ENCODE measurements at regions not wholly inside any gene's neighbourhood (a gene's known extent, or its start where the extent isn't known, plus 50 kb on each side); places are given as distances from the start of the nearest gene placed in this dataset.

- H3K4me2 ChIP-seq (ENCODE audit: low read length), result no peak overlapping the region
- H4K12ac ChIP-seq (ENCODE audit: low read depth, low read length), result no peak overlapping the region
- H2BK12ac ChIP-seq (ENCODE audit: low read length), result no peak overlapping the region
- H3K9me3 ChIP-seq (ENCODE audit: insufficient read depth, low read depth, low read length), result no peaks in the 10 kb centered on the region
- H3K18ac ChIP-seq (ENCODE audit: low read length), result no peak overlapping the region
- no peak overlapping the region for H3K27ac ChIP-seq (ENCODE audit: low read depth, low read length)
- H3K4ac ChIP-seq (ENCODE audit: low read depth, low read length), result no peak overlapping the region
- no peaks in the 10 kb centered on the region for H3K79me2 ChIP-seq (ENCODE audit: control insufficient read depth, insufficient read depth, low read length, poor library complexity)
- H3K9ac ChIP-seq (ENCODE audit: low read length), result no peak overlapping the region
- H2BK5ac ChIP-seq (ENCODE audit: low read depth, low read length, poor library complexity), result no peak overlapping the region
- no peak overlapping the region for H3K23ac ChIP-seq (ENCODE audit: low read length)
- no peak for DNase-seq
- no peak overlapping the region for H2BK120ac ChIP-seq (ENCODE audit: insufficient read depth, low read length, poor library complexity)
- no peaks in the 10 kb centered on the region for H3K79me1 ChIP-seq (ENCODE audit: low read length)
- H3K4me3 ChIP-seq (ENCODE audit: low read depth, low read length), result no peak overlapping the region
- H4K8ac ChIP-seq (ENCODE audit: low read depth, low read length), result no peak overlapping the region
- no peak overlapping the region for H4K91ac ChIP-seq (ENCODE audit: low read depth, low read length)
- WGBS (ENCODE audit: extremely low coverage, insufficient coverage, insufficient read length), result no CpG with 5 or more reads among the region's 2 CpGs
- H3K27me3 ChIP-seq (ENCODE audit: insufficient read depth, low read length), result no peaks in the 10 kb centered on the region
- H3K14ac ChIP-seq (ENCODE audit: low read length), result no peak overlapping the region
- no peak overlapping the region for H2AK5ac ChIP-seq (ENCODE audit: low read length)
- H3K4me1 ChIP-seq (ENCODE audit: control insufficient read depth in 1 of 2, insufficient read depth in 2 of 2, low read length in 2 of 2), result no peaks in the 10 kb centered on the region
- H2AFZ ChIP-seq (ENCODE audit: insufficient read depth, low read length, poor library complexity), result no peak overlapping the region
- no peaks in the 10 kb centered on the region for H3K36me3 ChIP-seq (ENCODE audit: control insufficient read depth in 1 of 2, insufficient read depth in 2 of 2, low read length in 2 of 2)
Observed at GRCh38 chr11:112606656-112607055, 346.0 kb upstream of the PLET1 start.

- no peaks in the 10 kb centered on the region for H3K27me3 ChIP-seq (ENCODE audit: insufficient read depth, low read length)
- no peak overlapping the region for H3K4me2 ChIP-seq (ENCODE audit: low read length)
- no peak overlapping the region for H3K4ac ChIP-seq (ENCODE audit: low read depth, low read length)
- no peak overlapping the region for H2BK5ac ChIP-seq (ENCODE audit: low read depth, low read length, poor library complexity)
- H3K79me2 ChIP-seq (ENCODE audit: control insufficient read depth, insufficient read depth, low read length, poor library complexity), result no peaks in the 10 kb centered on the region
- no peaks in the 10 kb centered on the region for H3K9me3 ChIP-seq (ENCODE audit: insufficient read depth, low read depth, low read length)
- whole genome bisulfite sequencing (ENCODE audit: extremely low coverage, insufficient coverage, insufficient read length), result no CpG with 5 or more reads among the region's 3 CpGs
- no peak overlapping the region for H3K9ac ChIP-seq (ENCODE audit: low read length)
- no peak overlapping the region for H3K23ac ChIP-seq (ENCODE audit: low read length)
- no peak overlapping the region for H2BK120ac ChIP-seq (ENCODE audit: insufficient read depth, low read length, poor library complexity)
- H2BK12ac ChIP-seq (ENCODE audit: low read length), result no peak overlapping the region
- H3K4me1 ChIP-seq (ENCODE audit: control insufficient read depth in 1 of 2, insufficient read depth in 2 of 2, low read length in 2 of 2), result no peaks in the 10 kb centered on the region
- H4K8ac ChIP-seq (ENCODE audit: low read depth, low read length), result no peak overlapping the region
- no peak for DNase-seq
- no peak overlapping the region for H4K91ac ChIP-seq (ENCODE audit: low read depth, low read length)
- H3K27ac ChIP-seq (ENCODE audit: low read depth, low read length), result no peak overlapping the region
- H3K4me3 ChIP-seq (ENCODE audit: low read depth, low read length), result no peak overlapping the region
- no peaks in the 10 kb centered on the region for H3K79me1 ChIP-seq (ENCODE audit: low read length)
- H3K14ac ChIP-seq (ENCODE audit: low read length), result no peak overlapping the region
- no peak overlapping the region for H2AK5ac ChIP-seq (ENCODE audit: low read length)
- no peak overlapping the region for H2AFZ ChIP-seq (ENCODE audit: insufficient read depth, low read length, poor library complexity)
- no peak overlapping the region for H3K18ac ChIP-seq (ENCODE audit: low read length)
- no peaks in the 10 kb centered on the region for H3K36me3 ChIP-seq (ENCODE audit: control insufficient read depth in 1 of 2, insufficient read depth in 2 of 2, low read length in 2 of 2)
- no peak overlapping the region for H4K12ac ChIP-seq (ENCODE audit: low read depth, low read length)
Observed at GRCh38 chr11:112608509-112608908, 347.8 kb upstream of the PLET1 start.

GRCh38 chr11:112610494-112610893 is 349.8 kb upstream of the PLET1 start:
- Histone ChIP-seq H3K27me3 (ENCODE audit: insufficient read depth, low read length) (no peaks in the 10 kb centered on the region), H3K79me2 (ENCODE audit: control insufficient read depth, insufficient read depth, low read length, poor library complexity) (no peaks in the 10 kb centered on the region), H2BK12ac (ENCODE audit: low read length) (no peak overlapping the region), H3K23ac (ENCODE audit: low read length) (no peak overlapping the region), H3K79me1 (ENCODE audit: low read length) (no peaks in the 10 kb centered on the region), H3K4me1 (ENCODE audit: control insufficient read depth in 1 of 2, insufficient read depth in 2 of 2, low read length in 2 of 2) (no peaks in the 10 kb centered on the region), H3K4me2 (ENCODE audit: low read length) (no peak overlapping the region), H4K91ac (ENCODE audit: low read depth, low read length) (no peak overlapping the region), H2BK5ac (ENCODE audit: low read depth, low read length, poor library complexity) (no peak overlapping the region), H3K9ac (ENCODE audit: low read length) (no peak overlapping the region), H3K18ac (ENCODE audit: low read length) (no peak overlapping the region), H3K27ac (ENCODE audit: low read depth, low read length) (no peak overlapping the region), H2AFZ (ENCODE audit: insufficient read depth, low read length, poor library complexity) (no peak overlapping the region), H3K4ac (ENCODE audit: low read depth, low read length) (no peak overlapping the region), H2AK5ac (ENCODE audit: low read length) (no peak overlapping the region), H4K12ac (ENCODE audit: low read depth, low read length) (no peak overlapping the region), H3K9me3 (ENCODE audit: insufficient read depth, low read depth, low read length) (no peaks in the 10 kb centered on the region), H4K8ac (ENCODE audit: low read depth, low read length) (no peak overlapping the region), H3K36me3 (ENCODE audit: control insufficient read depth in 1 of 2, insufficient read depth in 2 of 2, low read length in 2 of 2) (no peaks in the 10 kb centered on the region), H2BK120ac (ENCODE audit: insufficient read depth, low read length, poor library complexity) (no peak overlapping the region), H3K4me3 (ENCODE audit: low read depth, low read length) (no peak overlapping the region), H3K14ac (ENCODE audit: low read length) (no peak overlapping the region)
- no peak for DNase-seq

- no peak overlapping the region for H3K18ac ChIP-seq (ENCODE audit: low read length)
- WGBS (ENCODE audit: extremely low coverage, insufficient coverage, insufficient read length), result no CpG with 5 or more reads among the region's 6 CpGs
- no peak overlapping the region for H2BK12ac ChIP-seq (ENCODE audit: low read length)
- H2AK5ac ChIP-seq (ENCODE audit: low read length), result no peak overlapping the region
- no peak overlapping the region for H4K12ac ChIP-seq (ENCODE audit: low read depth, low read length)
- no peak overlapping the region for H2BK5ac ChIP-seq (ENCODE audit: low read depth, low read length, poor library complexity)
- H3K79me1 ChIP-seq (ENCODE audit: low read length), result no peaks in the 10 kb centered on the region
- H3K4me3 ChIP-seq (ENCODE audit: low read depth, low read length), result no peak overlapping the region
- no peak overlapping the region for H4K8ac ChIP-seq (ENCODE audit: low read depth, low read length)
- H3K4me2 ChIP-seq (ENCODE audit: low read length), result no peak overlapping the region
- H2BK120ac ChIP-seq (ENCODE audit: insufficient read depth, low read length, poor library complexity), result no peak overlapping the region
- H3K36me3 ChIP-seq (ENCODE audit: control insufficient read depth in 1 of 2, insufficient read depth in 2 of 2, low read length in 2 of 2), result no peaks in the 10 kb centered on the region
- H3K9me3 ChIP-seq (ENCODE audit: insufficient read depth, low read depth, low read length), result no peaks in the 10 kb centered on the region
- H3K27ac ChIP-seq (ENCODE audit: low read depth, low read length), result no peak overlapping the region
- DNase-seq, result no peak
- no peak overlapping the region for H3K23ac ChIP-seq (ENCODE audit: low read length)
- H3K4me1 ChIP-seq (ENCODE audit: control insufficient read depth in 1 of 2, insufficient read depth in 2 of 2, low read length in 2 of 2), result no peaks in the 10 kb centered on the region
- H3K79me2 ChIP-seq (ENCODE audit: control insufficient read depth, insufficient read depth, low read length, poor library complexity), result no peaks in the 10 kb centered on the region
- H3K27me3 ChIP-seq (ENCODE audit: insufficient read depth, low read length), result no peaks in the 10 kb centered on the region
- no peak overlapping the region for H4K91ac ChIP-seq (ENCODE audit: low read depth, low read length)
- no peak overlapping the region for H3K4ac ChIP-seq (ENCODE audit: low read depth, low read length)
- no peak overlapping the region for H2AFZ ChIP-seq (ENCODE audit: insufficient read depth, low read length, poor library complexity)
- H3K14ac ChIP-seq (ENCODE audit: low read length), result no peak overlapping the region
- no peak overlapping the region for H3K9ac ChIP-seq (ENCODE audit: low read length)
Observed at GRCh38 chr11:112610996-112611750, 350.0 kb upstream of the NCAM1 start.

Data from trophoblast cell (in vitro differentiated cells and primary cell).